Ishikawa (cell line): ENCODE measurements at regions not wholly inside any gene's neighbourhood (a gene's known extent, or its start where the extent isn't known, plus 50 kb on each side); places are given as distances from the start of the nearest gene placed in this dataset.

Experiments
- CEBPB ChIP-seq: IDR thresholded peaks from 2 replicates; pipeline ENCODE4 v1.6.1; 2012
- CREB1 ChIP-seq: IDR thresholded peaks from 2 replicates; pipeline ENCODE4 v1.6.1; 2012; ENCODE audit warnings: low read depth
- EGR1 ChIP-seq: IDR thresholded peaks from 2 replicates; pipeline ENCODE4 v1.6.1; 2012
- EP300 ChIP-seq: IDR thresholded peaks from 2 replicates; pipeline ENCODE4 v1.6.1; 2012; ENCODE audit warnings: borderline replicate concordance
- FOXM1 ChIP-seq: IDR thresholded peaks from 2 replicates; pipeline ENCODE4 v1.6.1; 2012; ENCODE audit warnings: low read depth, borderline replicate concordance
- NFIC ChIP-seq: IDR thresholded peaks from 2 replicates; pipeline ENCODE4 v1.6.1; 2012
- RAD21 ChIP-seq: IDR thresholded peaks from 2 replicates; pipeline ENCODE4 v1.6.1; 2012; ENCODE audit warnings: low read depth
- REST ChIP-seq: IDR thresholded peaks from 2 replicates; pipeline ENCODE4 v1.6.1; 2012; ENCODE audit warnings: low read depth, mild to moderate bottlenecking
- TAF1 ChIP-seq: IDR thresholded peaks from 2 replicates; pipeline ENCODE4 v1.6.1; 2012; ENCODE audit warnings: low read depth, mild to moderate bottlenecking
- TEAD4 ChIP-seq: IDR thresholded peaks from 2 replicates; pipeline ENCODE4 v1.6.1; 2012
- YY1 ChIP-seq: IDR thresholded peaks from 2 replicates; pipeline ENCODE4 v1.6.1; 2012; ENCODE audit warnings: low read depth
- ZBTB7A ChIP-seq: IDR thresholded peaks from 2 replicates; pipeline ENCODE4 v1.6.1; 2012; ENCODE audit warnings: low read depth

DNA sequence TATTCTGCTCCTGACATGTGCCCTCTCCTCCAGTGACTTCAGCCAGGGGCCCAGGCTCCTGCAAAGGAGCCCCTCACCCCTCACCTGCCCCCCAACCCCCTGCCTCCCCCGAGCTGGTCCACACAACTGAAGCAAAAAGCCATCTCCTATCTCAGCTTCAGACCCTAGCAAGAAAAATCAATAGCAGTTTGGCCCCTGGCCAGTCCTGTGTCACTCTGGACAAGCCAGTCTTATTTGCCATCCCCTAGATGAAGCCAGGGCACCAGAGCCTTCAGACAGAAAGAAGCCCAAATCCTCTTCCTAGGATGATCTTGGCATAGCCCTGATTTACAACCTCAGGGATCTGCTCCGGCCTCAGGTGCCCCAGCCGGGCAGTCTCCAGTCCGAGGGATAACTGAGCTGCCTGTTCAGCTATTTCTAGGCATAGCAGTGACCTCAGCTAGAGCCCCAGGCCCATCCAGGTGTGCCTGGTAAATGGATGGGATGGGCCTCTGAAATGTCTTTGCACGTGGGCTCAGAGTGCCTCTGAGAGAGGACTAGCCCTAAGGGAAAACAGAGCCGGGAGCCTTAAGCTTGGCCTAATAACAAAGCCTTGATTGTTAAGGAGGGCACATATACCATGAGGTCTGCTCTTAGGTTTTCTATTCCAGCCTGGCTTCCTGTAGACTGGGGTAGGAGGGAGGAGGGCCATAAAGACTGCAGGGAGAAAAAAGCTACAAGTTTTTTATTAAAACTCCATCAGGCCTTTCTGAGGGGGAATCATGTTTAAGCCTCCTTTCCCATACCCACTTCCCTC, 242.0 kb downstream of the SHQ1 start:
- TF ChIP-seq FOXM1 (no peak), YY1 (no peak), RAD21 (no peak), EP300 (no peak), ZBTB7A (no peak), REST (no peak), CREB1 (no peak), TAF1 (no peak), EGR1 (no peak), TEAD4 (no peak), NFIC (no peak), CEBPB (no peak)
